ENCODE measurements at regions not wholly inside any gene's neighbourhood (a gene's known extent, or its start where the extent isn't known, plus 50 kb on each side); places are given as distances from the start of the nearest gene placed in this dataset.

- DNase-seq, result no peak
Measured at GRCh38 chr20:50273601-50274491, 83.2 kb downstream of the CEBPB start.

- no peak for DNase-seq
Measured at GRCh38 chr20:50274570-50275430, 84.2 kb downstream of the CEBPB start.

- DNase-seq, result no peak
Measured at GRCh38 chr20:50276119-50277063, 85.8 kb downstream of the CEBPB start.

- DNase-seq, result no peak
Measured at GRCh38 chr20:50277064-50277415, 86.4 kb downstream of the CEBPB start.

- no peak for DNase-seq
Measured at GRCh38 chr20:50277460-50278376, 87.1 kb downstream of the CEBPB start.

- no peak for DNase-seq
Measured at GRCh38 chr20:50278377-50278683, 87.7 kb downstream of the CEBPB start.

- no peak for DNase-seq
Measured at GRCh38 chr20:50278684-50279531, 88.3 kb downstream of the CEBPB start.

GRCh38 chr20:50279988-50280850 is 89.6 kb downstream of the CEBPB start:
- DNase-seq, result no peak

GRCh38 chr20:50280851-50281655 is 90.4 kb downstream of the CEBPB start:
- no peak for DNase-seq

GRCh38 chr20:50281831-50282591 is 91.4 kb downstream of the CEBPB start:
- no peak for DNase-seq

- DNase-seq, result no peak
Measured at GRCh38 chr20:50282592-50283241, 92.1 kb downstream of the CEBPB start.

GRCh38 chr20:50283370-50283769 is 92.7 kb downstream of the CEBPB start:
- no peak for DNase-seq

- DNase-seq, result no peak
Measured at GRCh38 chr20:50283922-50284810, 93.5 kb downstream of the CEBPB start.

- DNase-seq, result no peak
Measured at GRCh38 chr20:50284811-50285375, 94.3 kb downstream of the CEBPB start.

GRCh38 chr20:50285376-50286173 is 94.9 kb downstream of the CEBPB start:
- DNase-seq, result peak; percentile 17

Measured in amniotic stem cell (primary cell).